HepG2 (cell line): ENCODE measurements at regions not wholly inside any gene's neighbourhood (a gene's known extent, or its start where the extent isn't known, plus 50 kb on each side); places are given as distances from the start of the nearest gene placed in this dataset.

Experiments used
- ATAC-seq: fragments of 200-7000 bp; cut with Tn5 transposase; 3 replicates; pipeline ENCODE4 v1.9.1; 2020; ENCODE audit warnings: mild to moderate bottlenecking, moderate library complexity
- BruUV-seq: library from RNA; stranded (reverse); fragments of 400-500 nt; replicated peaks from 2 replicates; lab custom pipeline; 2021; lab: Mats Ljungman, UMichigan
- CTCF ChIA-PET: fragments of 300-600 bp; formaldehyde crosslinking; extraction: SDS; loops from one replicate; lab custom pipeline; 2021; ENCODE audit warnings: low total read pairs, inconsistent platforms, low intra/inter-chr PET ratio; lab: Yijun Ruan, JAX
- POLR2A ChIA-PET: fragments of 350-600 bp; sonication (Branson Sonifier 250); formaldehyde crosslinking; loops from one replicate; lab custom pipeline; 2020; ENCODE audit warnings: antibody characterized with exemption, inconsistent platforms; lab: Yijun Ruan, JAX
- DNase-seq: peaks from one replicate; pipeline ENCODE4 v3.0.0-alpha.2; 2015; ENCODE audit warnings: low spot score
- FAIRE-seq: peaks from 3 replicates; lab custom pipeline; 2011; peaks lifted over from hg19 to GRCh38; lab: Jason Lieb, UNC
- H2AFZ ChIP-seq: one replicate; pipeline ENCODE4 v1.6.1; 2011; ENCODE audit warnings: low read length, inconsistent platforms
- H3K27ac ChIP-seq: fragments of 300-600 bp; 3 replicates; pipeline ENCODE4 v1.8.0; 2011; ENCODE audit warnings: mixed run types, mild to moderate bottlenecking, mixed read lengths, low read length, inconsistent platforms; ENCODE audit not compliant: insufficient read depth; ENCODE audit errors: extremely low read length
- H3K27me3 ChIP-seq, 2 experiments: fragments of 200-600 bp in 1 of 2; 2 replicates in 1 of 2; 3 replicates in 1 of 2; pipeline versions ENCODE4 v1.6.0 to v1.8.0; 2011; ENCODE audit warnings: low read length in 2 of 2, mild to moderate bottlenecking in 2 of 2, moderate library complexity in 2 of 2, inconsistent platforms in 1 of 2; ENCODE audit not compliant: insufficient read depth in 2 of 2, control insufficient read depth in 1 of 2
- H3K36me3 ChIP-seq, 2 experiments: fragments of 200-600 bp in 1 of 2; replicated peaks in 1 of 2; 2 replicates in 1 of 2; 3 replicates in 1 of 2; pipeline versions ENCODE4 v1.5.1 to v1.8.0; 2011; ENCODE audit warnings: low read length in 2 of 2, inconsistent platforms in 1 of 2; ENCODE audit not compliant: insufficient read depth in 2 of 2, control insufficient read depth in 1 of 2
- H3K4me1 ChIP-seq: 2 replicates; pipeline ENCODE4 v1.5.1; 2012; ENCODE audit warnings: low read length, inconsistent platforms; ENCODE audit not compliant: insufficient read depth
- H3K4me2 ChIP-seq: 2 replicates; pipeline ENCODE4 v1.6.0; 2011; ENCODE audit warnings: low read depth, low read length, inconsistent platforms
- H3K4me3 ChIP-seq, 3 experiments: fragments of 200-600 bp in 1 of 3; sonication (generic), shearing (Covaris generic) in 1 of 3; replicated peaks in 1 of 3; 2 replicates each; pipeline ENCODE4 v1.5.1; 2011 to 2016; ENCODE audit warnings: low read length in 3 of 3, inconsistent platforms in 2 of 3, low read depth in 2 of 3, mild to moderate bottlenecking in 2 of 3, control low read depth in 1 of 3, mixed read lengths in 1 of 3; ENCODE audit not compliant: insufficient read depth in 1 of 3
- H3K79me2 ChIP-seq: one replicate; pipeline ENCODE4 v1.6.1; 2011; ENCODE audit warnings: low read length, inconsistent platforms; ENCODE audit not compliant: insufficient read depth
- H3K9ac ChIP-seq: 2 replicates; pipeline ENCODE4 v1.6.0; 2011; ENCODE audit warnings: mild to moderate bottlenecking, low read depth, low read length, inconsistent platforms; ENCODE audit not compliant: insufficient read depth
- H3K9me3 ChIP-seq: 2 replicates; pipeline ENCODE4 v1.5.1; 2012; ENCODE audit warnings: mild to moderate bottlenecking, low read length
- H4K20me1 ChIP-seq: 2 replicates; pipeline ENCODE4 v1.6.0; 2011; ENCODE audit warnings: inconsistent platforms, mild to moderate bottlenecking, low read length, moderate library complexity; ENCODE audit not compliant: insufficient read depth
- ATAD3A ChIP-seq: sonication (generic); formaldehyde crosslinking; IDR thresholded peaks from 2 replicates; pipeline ENCODE4 v1.4.0; 2020; ENCODE audit warnings: missing genetic modification reagents
- CREM ChIP-seq, 2 experiments: sonication (generic) in 1 of 2; formaldehyde crosslinking in 1 of 2; IDR thresholded peaks; 2 replicates each; pipeline versions ENCODE4 v1.4.0 to v1.6.1; 2016 to 2020; ENCODE audit warnings: antibody characterized with exemption in 1 of 2, mild to moderate bottlenecking in 1 of 2, missing genetic modification reagents in 1 of 2
- CSRNP1 ChIP-seq: sonication (generic); formaldehyde crosslinking; IDR thresholded peaks from 2 replicates; pipeline ENCODE4 v1.8.1; 2023; ENCODE audit warnings: mild to moderate bottlenecking, missing genetic modification reagents
- GMEB2 ChIP-seq: IDR thresholded peaks from 2 replicates; pipeline ENCODE4 v1.6.1; 2016; ENCODE audit warnings: missing biosample characterization, missing genetic modification reagents, low read depth
- NFE2L2 ChIP-seq: fragments of 150-350 bp; IDR thresholded peaks from 2 replicates; pipeline ENCODE4 v1.6.1; 2014; ENCODE audit warnings: low read length
- NFIB ChIP-seq: sonication (generic); formaldehyde crosslinking; IDR thresholded peaks from 2 replicates; pipeline ENCODE4 v1.9.0; 2021; ENCODE audit warnings: missing genetic modification reagents, mild to moderate bottlenecking, borderline replicate concordance
- NR2F2 ChIP-seq: IDR thresholded peaks from 2 replicates; pipeline ENCODE4 v1.6.1; 2012; ENCODE audit warnings: low read depth, inconsistent platforms, borderline replicate concordance
- PHF8 ChIP-seq: sonication (generic); formaldehyde crosslinking; IDR thresholded peaks from 2 replicates; pipeline ENCODE4 v1.5.0; 2020; ENCODE audit warnings: missing genetic modification reagents
- REL ChIP-seq: sonication (generic); formaldehyde crosslinking; conservative IDR thresholded peaks from 2 replicates; pipeline ENCODE4 v1.8.0; 2022; ENCODE audit warnings: mild to moderate bottlenecking, missing genetic modification reagents, moderate library complexity
- SNRNP70 ChIP-seq: fragments of 200-400 bp; formaldehyde crosslinking; IDR thresholded peaks from 2 replicates; pipeline ENCODE4 v1.6.1; 2017; ENCODE audit warnings: mild to moderate bottlenecking, low read depth, low read length, moderate library complexity
- ZBTB38 ChIP-seq: sonication (generic); formaldehyde crosslinking; IDR thresholded peaks from 2 replicates; pipeline ENCODE4 v1.5.1; 2020; ENCODE audit warnings: mild to moderate bottlenecking, missing genetic modification reagents
- ZFP1 ChIP-seq: IDR thresholded peaks from 2 replicates; pipeline ENCODE4 v1.6.1; 2016
- ZNF260 ChIP-seq: sonication (generic); formaldehyde crosslinking; IDR thresholded peaks from 2 replicates; pipeline ENCODE4 v1.4.0; 2020; ENCODE audit warnings: missing genetic modification reagents, low read depth, mild to moderate bottlenecking, borderline replicate concordance
- ZNF550 ChIP-seq: sonication (generic); formaldehyde crosslinking; IDR thresholded peaks from 2 replicates; pipeline ENCODE4 v1.4.0; 2020; ENCODE audit warnings: mild to moderate bottlenecking, missing genetic modification reagents, borderline replicate concordance
- ZNF569 ChIP-seq: sonication (generic); formaldehyde crosslinking; IDR thresholded peaks from 2 replicates; pipeline ENCODE4 v1.5.0; 2020; ENCODE audit warnings: mild to moderate bottlenecking, missing genetic modification reagents, moderate library complexity, borderline replicate concordance
- WGBS: methylation state at CpG from one replicate; pipeline ENCODE4 v1.1.6; 2017; ENCODE audit warnings: low lambda C conversion rate; 5-methylcytosine and 5-hydroxymethylcytosine counted together
- in situ Hi-C: cut with HindIII; loops from 2 replicates; pipeline ENCODE4 v1.10.0; 2017; ENCODE audit warnings: low pct_unique_long_range_greater_than_20kb; ENCODE audit not compliant: extremely low pct_ligation_motif_present
- intact Hi-C: fragments of 100-400 bp; cut with micrococcal nuclease; formaldehyde crosslinking; loops from one replicate; pipeline ENCODE4 v1.10.0; 2022; ENCODE audit not compliant: unreplicated experiment
- TF ChIP-seq, protein P1 (sequence below): sonication (generic); formaldehyde crosslinking; IDR thresholded peaks from 2 replicates; pipeline ENCODE4 v1.4.0; 2020; ENCODE audit warnings: missing genetic modification reagents
- TF ChIP-seq, protein P2 (sequence below): sonication (generic); formaldehyde crosslinking; conservative IDR thresholded peaks from 2 replicates; pipeline ENCODE4 v1.4.0; 2020; ENCODE audit warnings: missing genetic modification reagents

- ATAC-seq (no peak), DNase-seq (no peak), FAIRE-seq (no peak)
- 11% methylated on average over 3 of the region's 3 CpGs for WGBS
- Histone ChIP-seq H3K4me3 (no peak overlapping the region), H3K36me3 (no peaks in the 10 kb centered on the region), H3K9me3 (no peaks in the 10 kb centered on the region), H3K27ac (no peak overlapping the region), H2AFZ (no peak overlapping the region), H4K20me1 (no peaks in the 10 kb centered on the region), H3K4me1 (no peaks in the 10 kb centered on the region), H3K27me3 (no peaks in the 10 kb centered on the region), H3K9ac (no peak overlapping the region), H3K79me2 (no peaks in the 10 kb centered on the region), H3K4me2 (no peak overlapping the region)
- BruUV-seq = no TSS peak
- TF ChIP-seq ZFP1 (CRISPR knock-in tag) = no peak
- no peak for TF ChIP-seq REL (CRISPR knock-in tag)
- TF ChIP-seq CREM (IDR thresholded peaks at IDR 0.05) = no peak
- TF ChIP-seq CREM (CRISPR knock-in tag; IDR thresholded peaks at IDR 0.05) = no peak
- TF ChIP-seq ZBTB38 (CRISPR knock-in tag) = no peak
- TF ChIP-seq GMEB2 (CRISPR knock-in tag) = no peak
- TF ChIP-seq ZNF550 (CRISPR knock-in tag) = no peak
- TF ChIP-seq, protein P1, sequence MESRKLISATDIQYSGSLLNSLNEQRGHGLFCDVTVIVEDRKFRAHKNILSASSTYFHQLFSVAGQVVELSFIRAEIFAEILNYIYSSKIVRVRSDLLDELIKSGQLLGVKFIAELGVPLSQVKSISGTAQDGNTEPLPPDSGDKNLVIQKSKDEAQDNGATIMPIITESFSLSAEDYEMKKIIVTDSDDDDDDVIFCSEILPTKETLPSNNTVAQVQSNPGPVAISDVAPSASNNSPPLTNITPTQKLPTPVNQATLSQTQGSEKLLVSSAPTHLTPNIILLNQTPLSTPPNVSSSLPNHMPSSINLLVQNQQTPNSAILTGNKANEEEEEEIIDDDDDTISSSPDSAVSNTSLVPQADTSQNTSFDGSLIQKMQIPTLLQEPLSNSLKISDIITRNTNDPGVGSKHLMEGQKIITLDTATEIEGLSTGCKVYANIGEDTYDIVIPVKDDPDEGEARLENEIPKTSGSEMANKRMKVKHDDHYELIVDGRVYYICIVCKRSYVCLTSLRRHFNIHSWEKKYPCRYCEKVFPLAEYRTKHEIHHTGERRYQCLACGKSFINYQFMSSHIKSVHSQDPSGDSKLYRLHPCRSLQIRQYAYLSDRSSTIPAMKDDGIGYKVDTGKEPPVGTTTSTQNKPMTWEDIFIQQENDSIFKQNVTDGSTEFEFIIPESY = no peak
- no peak for TF ChIP-seq NFE2L2
- TF ChIP-seq ZNF260 (CRISPR knock-in tag) = no peak
- TF ChIP-seq SNRNP70 = no peak
- no peak for TF ChIP-seq PHF8 (CRISPR knock-in tag)
- TF ChIP-seq CSRNP1 (CRISPR knock-in tag) = no peak
- no peak for TF ChIP-seq ATAD3A
- TF ChIP-seq, protein P2, sequence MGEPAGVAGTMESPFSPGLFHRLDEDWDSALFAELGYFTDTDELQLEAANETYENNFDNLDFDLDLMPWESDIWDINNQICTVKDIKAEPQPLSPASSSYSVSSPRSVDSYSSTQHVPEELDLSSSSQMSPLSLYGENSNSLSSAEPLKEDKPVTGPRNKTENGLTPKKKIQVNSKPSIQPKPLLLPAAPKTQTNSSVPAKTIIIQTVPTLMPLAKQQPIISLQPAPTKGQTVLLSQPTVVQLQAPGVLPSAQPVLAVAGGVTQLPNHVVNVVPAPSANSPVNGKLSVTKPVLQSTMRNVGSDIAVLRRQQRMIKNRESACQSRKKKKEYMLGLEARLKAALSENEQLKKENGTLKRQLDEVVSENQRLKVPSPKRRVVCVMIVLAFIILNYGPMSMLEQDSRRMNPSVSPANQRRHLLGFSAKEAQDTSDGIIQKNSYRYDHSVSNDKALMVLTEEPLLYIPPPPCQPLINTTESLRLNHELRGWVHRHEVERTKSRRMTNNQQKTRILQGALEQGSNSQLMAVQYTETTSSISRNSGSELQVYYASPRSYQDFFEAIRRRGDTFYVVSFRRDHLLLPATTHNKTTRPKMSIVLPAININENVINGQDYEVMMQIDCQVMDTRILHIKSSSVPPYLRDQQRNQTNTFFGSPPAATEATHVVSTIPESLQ = no peak
- TF ChIP-seq ZNF569 (CRISPR knock-in tag) = no peak
- no peak for TF ChIP-seq NR2F2
- TF ChIP-seq NFIB (CRISPR knock-in tag) = no peak
- intact Hi-C loops = no loop called here
- ChIA-PET POLR2A (no interaction called here), CTCF (no interaction called here)
- in situ Hi-C loops = no loop called here
Observed at GRCh38 chr9:109597496-109597895, 99.4 kb upstream of the PTPN3 start.
